A549 (cell line): ENCODE measurements at regions not wholly inside any gene's neighbourhood (a gene's known extent, or its start where the extent isn't known, plus 50 kb on each side); places are given as distances from the start of the nearest gene placed in this dataset.

Experiments used
- ATAC-seq, 2 experiments: fragments of 200-7000 bp in 1 of 2; fragments of >200 bp in 1 of 2; cut with Nextera tagmentation in 1 of 2; cut with Tn5 transposase in 1 of 2; 3 replicates each; pipeline versions ENCODE4 v1.8.0 to v1.9.1; 2018 to 2020; ENCODE audit warnings: mild to moderate bottlenecking in 1 of 2, moderate library complexity in 1 of 2
- CTCF ChIA-PET: fragments of 300-600 bp; sonication (Branson Sonifier 250); formaldehyde crosslinking; extraction: SDS; loops from one replicate; lab custom pipeline; 2021; ENCODE audit warnings: antibody characterized with exemption, inconsistent platforms; lab: Yijun Ruan, JAX
- POLR2A ChIA-PET: fragments of 350-600 bp; formaldehyde crosslinking; extraction: SDS; loops from one replicate; lab custom pipeline; 2021; ENCODE audit warnings: antibody characterized with exemption, inconsistent platforms; lab: Yijun Ruan, JAX
- DNase-seq, 2 experiments: peaks; one replicate each; pipeline versions ENCODE4 v3.0.0 to v3.0.0-alpha.2; 2011 to 2016; ENCODE audit warnings: low read depth in 1 of 2, low spot score in 1 of 2
- FAIRE-seq: peaks from 2 replicates; lab custom pipeline; 2011; peaks lifted over from hg19 to GRCh38; lab: Jason Lieb, UNC
- H3K27ac ChIP-seq, 2 experiments: fragments of >200 bp; sonication (Bioruptor Twin); formaldehyde crosslinking; 3 replicates each; pipeline ENCODE4 v1.5.1; 2016 to 2017
- H3K4me1 ChIP-seq: fragments of >200 bp; sonication (Bioruptor Twin); formaldehyde crosslinking; 3 replicates; pipeline ENCODE4 v1.6.1; 2016
- H3K4me2 ChIP-seq: fragments of >200 bp; sonication (Bioruptor Twin); formaldehyde crosslinking; 3 replicates; pipeline ENCODE4 v1.6.1; 2016
- H3K4me3 ChIP-seq: fragments of >200 bp; sonication (Bioruptor Twin); formaldehyde crosslinking; 3 replicates; pipeline ENCODE4 v1.5.1; 2016
- H3K9me3 ChIP-seq: fragments of >200 bp; sonication (Bioruptor Twin); formaldehyde crosslinking; 3 replicates; pipeline ENCODE4 v1.6.1; 2016
- ATOH8 ChIP-seq: fragments of 250-450 bp; sonication (Bioruptor Pico); IDR thresholded peaks from 2 replicates; pipeline ENCODE4 v1.5.0; 2020; ENCODE audit warnings: low read depth, mild to moderate bottlenecking, moderate library complexity
- CEBPB ChIP-seq, 2 experiments: fragments of >200 bp in 1 of 2; sonication (Bioruptor Twin) in 1 of 2; formaldehyde crosslinking in 1 of 2; IDR thresholded peaks; 2 replicates each; pipeline ENCODE4 v1.6.1; 2012 to 2016
- EHMT2 ChIP-seq: fragments of 200-600 bp; sonication (generic); IDR thresholded peaks from 2 replicates; pipeline ENCODE4 v1.6.1; 2016; ENCODE audit warnings: antibody characterized with exemption, low read depth, mild to moderate bottlenecking, moderate library complexity
- EP300 ChIP-seq, 2 experiments: fragments of >200 bp; sonication (Bioruptor Twin); formaldehyde crosslinking; IDR thresholded peaks; 2 replicates in 1 of 2; 3 replicates in 1 of 2; pipeline ENCODE4 v1.6.1; 2016 to 2017
- FOSL2 ChIP-seq, 2 experiments: fragments of 450-650 bp in 1 of 2; fragments of >200 bp in 1 of 2; sonication (Bioruptor Twin) in 1 of 2; formaldehyde crosslinking; IDR thresholded peaks; 2 replicates each; pipeline versions ENCODE4 v1.5.0 to v1.6.1; 2016 to 2020; ENCODE audit warnings: mild to moderate bottlenecking in 1 of 2, moderate library complexity in 1 of 2
- FOXS1 ChIP-seq: fragments of 250-450 bp; sonication (Bioruptor Pico); IDR thresholded peaks from 2 replicates; pipeline ENCODE4 v1.5.0; 2020; ENCODE audit warnings: mild to moderate bottlenecking, moderate library complexity
- GATA3 ChIP-seq: IDR thresholded peaks from 2 replicates; pipeline ENCODE4 v1.6.1; 2012; ENCODE audit warnings: borderline replicate concordance
- HDAC2 ChIP-seq: fragments of 200-600 bp; sonication (generic); IDR thresholded peaks from 2 replicates; pipeline ENCODE4 v1.6.1; 2016
- HEYL ChIP-seq: fragments of 250-450 bp; sonication (Bioruptor Pico); IDR thresholded peaks from 2 replicates; pipeline ENCODE4 v1.8.0; 2021; ENCODE audit warnings: mild to moderate bottlenecking, moderate library complexity
- HOXB5 ChIP-seq: fragments of 250-450 bp; sonication (Bioruptor Pico); IDR thresholded peaks from 2 replicates; pipeline ENCODE4 v1.5.0; 2020; ENCODE audit warnings: mild to moderate bottlenecking, moderate library complexity
- JUN ChIP-seq, 2 experiments: fragments of >200 bp; sonication (Bioruptor Twin); formaldehyde crosslinking; IDR thresholded peaks; 2 replicates in 1 of 2; 3 replicates in 1 of 2; pipeline ENCODE4 v1.6.1; 2016 to 2017
- JUNB ChIP-seq: fragments of >200 bp; sonication (Bioruptor Twin); formaldehyde crosslinking; IDR thresholded peaks from 2 replicates; pipeline ENCODE4 v1.6.1; 2016
- MAFK ChIP-seq: fragments of 450-650 bp; IDR thresholded peaks from 2 replicates; pipeline ENCODE4 v1.6.1; 2014; ENCODE audit not compliant: partially characterized antibody
- MAX ChIP-seq: IDR thresholded peaks from 2 replicates; pipeline ENCODE4 v1.6.1; 2012
- MAZ ChIP-seq: fragments of 150-350 bp; IDR thresholded peaks from 2 replicates; pipeline ENCODE4 v1.6.1; 2014; ENCODE audit warnings: antibody characterized with exemption, low read depth, low read length, borderline replicate concordance
- MYC ChIP-seq: IDR thresholded peaks from 2 replicates; pipeline ENCODE4 v1.6.1; 2012; ENCODE audit warnings: mild to moderate bottlenecking, inconsistent platforms, low read length, improper control_type of control experiment, borderline replicate concordance
- NR3C1 ChIP-seq: fragments of >200 bp; sonication (Bioruptor Twin); formaldehyde crosslinking; IDR thresholded peaks from 3 replicates; pipeline ENCODE4 v1.6.1; 2017
- RAD21 ChIP-seq, 2 experiments: fragments of >200 bp in 1 of 2; sonication (Bioruptor Twin) in 1 of 2; formaldehyde crosslinking in 1 of 2; IDR thresholded peaks in 1 of 2; conservative IDR thresholded peaks in 1 of 2; 2 replicates in 1 of 2; 3 replicates in 1 of 2; pipeline ENCODE4 v1.6.1; 2012 to 2018; ENCODE audit warnings: inconsistent platforms in 1 of 2
- RCOR1 ChIP-seq: fragments of 150-350 bp; IDR thresholded peaks from 2 replicates; pipeline ENCODE4 v1.6.1; 2014; ENCODE audit warnings: antibody characterized with exemption, low read length, low read depth
- RFX5 ChIP-seq: fragments of 450-650 bp; IDR thresholded peaks from 2 replicates; pipeline ENCODE4 v1.7.1; 2014; ENCODE audit warnings: antibody characterized with exemption, mild to moderate bottlenecking, moderate library complexity
- SMC3 ChIP-seq: fragments of >200 bp; sonication (Bioruptor Twin); formaldehyde crosslinking; IDR thresholded peaks from 3 replicates; pipeline ENCODE4 v1.6.1; 2018; ENCODE audit warnings: inconsistent platforms
- SREBF2 ChIP-seq: fragments of 450-650 bp; IDR thresholded peaks from 2 replicates; pipeline ENCODE4 v1.6.1; 2014; ENCODE audit warnings: mild to moderate bottlenecking, moderate library complexity
- USF2 ChIP-seq: fragments of 450-650 bp; IDR thresholded peaks from 2 replicates; pipeline ENCODE4 v1.6.1; 2014; ENCODE audit warnings: antibody characterized with exemption
- ZNF302 ChIP-seq: fragments of 250-450 bp; sonication (Bioruptor Pico); IDR thresholded peaks from 2 replicates; pipeline ENCODE4 v1.9.0; 2021; ENCODE audit warnings: inconsistent platforms, mild to moderate bottlenecking, moderate library complexity
- WGBS: methylation state at CpG from one replicate; pipeline ENCODE4 v1.1.6; 2017; ENCODE audit errors: missing lambda C conversion rate; 5-methylcytosine and 5-hydroxymethylcytosine counted together
- TF ChIP-seq, protein P1 (sequence below): fragments of 250-450 bp; sonication (Bioruptor Pico); IDR thresholded peaks from 2 replicates; pipeline ENCODE4 v1.5.0; 2021; ENCODE audit warnings: mild to moderate bottlenecking, moderate library complexity, borderline replicate concordance
- TF ChIP-seq, protein P2 (sequence below): fragments of >200 bp; sonication (Bioruptor Twin); formaldehyde crosslinking; IDR thresholded peaks from 3 replicates; pipeline ENCODE4 v1.6.1; 2016
- TF ChIP-seq, protein P3 (sequence below): fragments of >200 bp; sonication (Bioruptor Twin); formaldehyde crosslinking; IDR thresholded peaks from 2 replicates; pipeline ENCODE4 v1.6.1; 2016

DNA sequence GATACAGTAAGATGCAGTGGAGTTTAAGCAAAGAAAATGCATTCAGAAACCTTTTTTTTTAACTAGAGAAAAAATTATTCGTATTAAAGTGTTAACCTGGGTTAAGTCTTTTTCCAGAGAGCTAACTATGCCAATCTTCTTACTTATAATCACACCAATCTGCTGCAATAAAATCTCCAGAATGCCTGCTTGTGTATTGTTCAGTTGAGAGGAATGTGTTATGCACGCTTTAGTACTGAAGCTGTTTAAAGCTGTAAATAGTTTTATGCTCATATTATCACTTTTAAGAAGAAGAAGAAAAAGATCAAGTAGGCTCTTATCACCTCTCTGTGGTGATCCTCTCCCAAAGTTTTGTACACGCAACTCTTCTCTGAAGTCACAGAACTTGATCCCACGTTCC lies 528.7 kb downstream of the RFC3 start:
- H3K4me2 ChIP-seq = no peak overlapping the region
- H3K4me3 ChIP-seq = no peak overlapping the region
- ChIA-PET CTCF (no interaction called here), POLR2A (no interaction called here)
- no peak for ATAC-seq
- H3K27ac ChIP-seq = peak overlapping the region in 1 of 2 experiments; percentile 91; a peak in 2 of 6 replicates
- TF ChIP-seq FOXS1 = no peak
- H3K9me3 ChIP-seq = no peaks in the 10 kb centered on the region
- peaks cover 44% of the 10 kb centered on the region for H3K4me1 ChIP-seq
- 90% methylated on average over 4 of the region's 4 CpGs for WGBS
- FAIRE-seq = no peak
- no peak for DNase-seq

GRCh38 chr13:34347784-34348573 lies 530.0 kb downstream of the RFC3 start:
- ATAC-seq (no peak), FAIRE-seq (no peak), DNase-seq (no peak)
- ChIA-PET CTCF (no interaction called here), POLR2A (no interaction called here)
- Histone ChIP-seq H3K27ac (peak overlapping the region; percentile 77 to 91), H3K4me1 (peaks cover 43% of the 10 kb centered on the region), H3K4me3 (no peak overlapping the region), H3K4me2 (no peak overlapping the region), H3K9me3 (no peaks in the 10 kb centered on the region)
- TF ChIP-seq HDAC2 (no peak), MAZ (no peak), SREBF2 (no peak), HEYL (CRISPR knock-in tag) (no peak), MYC (no peak), HOXB5 (no peak)
- TF ChIP-seq, protein P1, sequence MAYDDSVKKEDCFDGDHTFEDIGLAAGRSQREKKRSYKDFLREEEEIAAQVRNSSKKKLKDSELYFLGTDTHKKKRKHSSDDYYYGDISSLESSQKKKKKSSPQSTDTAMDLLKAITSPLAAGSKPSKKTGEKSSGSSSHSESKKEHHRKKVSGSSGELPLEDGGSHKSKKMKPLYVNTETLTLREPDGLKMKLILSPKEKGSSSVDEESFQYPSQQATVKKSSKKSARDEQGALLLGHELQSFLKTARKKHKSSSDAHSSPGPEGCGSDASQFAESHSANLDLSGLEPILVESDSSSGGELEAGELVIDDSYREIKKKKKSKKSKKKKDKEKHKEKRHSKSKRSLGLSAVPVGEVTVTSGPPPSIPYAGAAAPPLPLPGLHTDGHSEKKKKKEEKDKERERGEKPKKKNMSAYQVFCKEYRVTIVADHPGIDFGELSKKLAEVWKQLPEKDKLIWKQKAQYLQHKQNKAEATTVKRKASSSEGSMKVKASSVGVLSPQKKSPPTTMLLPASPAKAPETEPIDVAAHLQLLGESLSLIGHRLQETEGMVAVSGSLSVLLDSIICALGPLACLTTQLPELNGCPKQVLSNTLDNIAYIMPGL = no peak
- 82% methylated on average over 10 of the region's 10 CpGs for WGBS

GRCh38 chr13:34349091-34349722 lies 531.3 kb downstream of the RFC3 start:
- no peaks in the 10 kb centered on the region for H3K9me3 ChIP-seq
- peaks cover 31% of the 10 kb centered on the region for H3K4me1 ChIP-seq
- 9% methylated on average over 1 of the region's 1 CpG for WGBS
- peak; percentile 63 for TF ChIP-seq FOSL2 (IDR thresholded peaks at IDR 0.05)
- peak; percentile 62 for TF ChIP-seq FOSL2 (CRISPR knock-in tag; IDR thresholded peaks at IDR 0.05)
- no peak for TF ChIP-seq RCOR1
- peak; percentile 50; the same call in 1 of the 2 replicates for TF ChIP-seq MAX
- TF ChIP-seq RFX5 = no peak
- peak; percentile 49; the same call in 1 of the 2 replicates for TF ChIP-seq EHMT2
- TF ChIP-seq ATOH8 (CRISPR knock-in tag) = 0 out of 2 replicates have a peak, but pooled peaks have one; percentile 7
- TF ChIP-seq MAFK = peak; percentile 50
- TF ChIP-seq, protein P2, sequence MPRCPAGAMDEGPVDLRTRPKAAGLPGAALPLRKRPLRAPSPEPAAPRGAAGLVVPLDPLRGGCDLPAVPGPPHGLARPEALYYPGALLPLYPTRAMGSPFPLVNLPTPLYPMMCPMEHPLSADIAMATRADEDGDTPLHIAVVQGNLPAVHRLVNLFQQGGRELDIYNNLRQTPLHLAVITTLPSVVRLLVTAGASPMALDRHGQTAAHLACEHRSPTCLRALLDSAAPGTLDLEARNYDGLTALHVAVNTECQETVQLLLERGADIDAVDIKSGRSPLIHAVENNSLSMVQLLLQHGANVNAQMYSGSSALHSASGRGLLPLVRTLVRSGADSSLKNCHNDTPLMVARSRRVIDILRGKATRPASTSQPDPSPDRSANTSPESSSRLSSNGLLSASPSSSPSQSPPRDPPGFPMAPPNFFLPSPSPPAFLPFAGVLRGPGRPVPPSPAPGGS = no peak
- TF ChIP-seq USF2 = no peak
- peak in 1 of 2 experiments; percentile 46; a peak in 1 of 5 replicates for TF ChIP-seq RAD21 (conservative IDR thresholded peaks at IDR 0.05 in 1 of 2, IDR thresholded peaks at IDR 0.05 in 1 of 2)
- TF ChIP-seq ZNF302 = no peak
- TF ChIP-seq HOXB5 = no peak
- TF ChIP-seq NR3C1 = no peak
- peak; percentile 73; the same call in 1 of the 2 replicates for TF ChIP-seq GATA3
- TF ChIP-seq CEBPB (IDR thresholded peaks at IDR 0.05) = peak in 1 of 2 experiments; percentile 49; a peak in 2 of 4 replicates
- TF ChIP-seq JUNB = peak; percentile 67
- no peak for TF ChIP-seq SREBF2
- no peak for TF ChIP-seq MAZ
- peak; percentile 20; the same call in 1 of the 3 replicates for TF ChIP-seq SMC3
- TF ChIP-seq JUN (IDR thresholded peaks at IDR 0.05) = peak in 1 of 2 experiments; percentile 40; a peak in 1 of 5 replicates
- peak; percentile 31 to 59; a peak in 2 of 5 replicates for TF ChIP-seq EP300 (IDR thresholded peaks at IDR 0.05)
- TF ChIP-seq, protein P3, sequence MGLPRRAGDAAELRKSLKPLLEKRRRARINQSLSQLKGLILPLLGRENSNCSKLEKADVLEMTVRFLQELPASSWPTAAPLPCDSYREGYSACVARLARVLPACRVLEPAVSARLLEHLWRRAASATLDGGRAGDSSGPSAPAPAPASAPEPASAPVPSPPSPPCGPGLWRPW = no peak
- TF ChIP-seq, all 56 proteins: peak for 12
- H3K4me3 ChIP-seq = no peak overlapping the region
- ChIA-PET CTCF (no interaction called here), POLR2A (no interaction called here)
- peak overlapping the region; percentile 56 for H3K4me2 ChIP-seq
- DNase-seq (peak in 1 of 2 experiments; percentile 79), FAIRE-seq (no peak), ATAC-seq (peak; percentile 34 to 75; a peak in 4 of 6 replicates)
- H3K27ac ChIP-seq = peak overlapping the region; percentile 77 to 91
